ENCODE measurements at regions not wholly inside any gene's neighbourhood (a gene's known extent, or its start where the extent isn't known, plus 50 kb on each side); places are given as distances from the start of the nearest gene placed in this dataset.

- no peak for TF ChIP-seq POLR2A (IDR thresholded peaks at IDR 0.05)
- no peak for TF ChIP-seq CTCF (IDR thresholded peaks at IDR 0.05)
Observed at GRCh38 chr7:47093320-47094234, 488.3 kb downstream of the TNS3 start.

Measured in thyroid gland (tissue), 4 donors.